ENCODE measurements at regions not wholly inside any gene's neighbourhood (a gene's known extent, or its start where the extent isn't known, plus 50 kb on each side); places are given as distances from the start of the nearest gene placed in this dataset.

GRCh38 chr19:28961772-28962500 is 251.0 kb downstream of the UQCRFS1 start:
- no peak for TF ChIP-seq CTCF (IDR thresholded peaks at IDR 0.05)
- TF ChIP-seq POLR2A (IDR thresholded peaks at IDR 0.05) = no peak
